Testis (tissue), 2 donors: ENCODE measurements at regions not wholly inside any gene's neighbourhood (a gene's known extent, or its start where the extent isn't known, plus 50 kb on each side); places are given as distances from the start of the nearest gene placed in this dataset.

Source experiments
- POLR2A ChIP-seq: fragments of 450-650 bp; IDR thresholded peaks from one replicate; pipeline ENCODE4 v1.6.1; 2017; ENCODE audit warnings: antibody characterized with exemption, mild to moderate bottlenecking, moderate library complexity
- TF ChIP-seq, protein P1 (sequence below), 3 experiments: fragments of 450-650 bp in 2 of 3; fragments of 200-600 bp in 1 of 3; sonication (generic) in 1 of 3; IDR thresholded peaks; one replicate each; pipeline ENCODE4 v1.5.1; 2016 to 2019; ENCODE audit warnings: antibody characterized with exemption in 3 of 3, mild to moderate bottlenecking in 2 of 3, moderate library complexity in 1 of 3

DNA sequence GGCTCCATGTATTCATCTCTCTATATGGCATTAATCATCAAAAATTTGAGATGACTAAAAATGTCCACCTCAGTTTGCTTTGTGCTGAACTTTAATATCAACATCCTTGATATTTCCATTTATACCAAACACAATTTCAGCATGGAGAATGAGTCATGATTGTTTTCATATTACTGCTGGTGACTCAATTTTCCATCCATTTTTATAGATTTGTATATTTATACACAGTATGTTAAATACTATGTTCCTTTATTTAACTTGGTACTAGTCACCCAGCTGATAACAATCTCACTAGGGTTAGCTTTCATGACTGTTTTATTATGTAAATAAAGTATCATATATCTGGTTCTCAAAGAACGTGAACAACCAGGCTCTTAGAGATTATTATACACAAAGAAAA lies 1255.1 kb downstream of the SLITRK1 start:
- no peak for TF ChIP-seq POLR2A
- TF ChIP-seq, protein P1, sequence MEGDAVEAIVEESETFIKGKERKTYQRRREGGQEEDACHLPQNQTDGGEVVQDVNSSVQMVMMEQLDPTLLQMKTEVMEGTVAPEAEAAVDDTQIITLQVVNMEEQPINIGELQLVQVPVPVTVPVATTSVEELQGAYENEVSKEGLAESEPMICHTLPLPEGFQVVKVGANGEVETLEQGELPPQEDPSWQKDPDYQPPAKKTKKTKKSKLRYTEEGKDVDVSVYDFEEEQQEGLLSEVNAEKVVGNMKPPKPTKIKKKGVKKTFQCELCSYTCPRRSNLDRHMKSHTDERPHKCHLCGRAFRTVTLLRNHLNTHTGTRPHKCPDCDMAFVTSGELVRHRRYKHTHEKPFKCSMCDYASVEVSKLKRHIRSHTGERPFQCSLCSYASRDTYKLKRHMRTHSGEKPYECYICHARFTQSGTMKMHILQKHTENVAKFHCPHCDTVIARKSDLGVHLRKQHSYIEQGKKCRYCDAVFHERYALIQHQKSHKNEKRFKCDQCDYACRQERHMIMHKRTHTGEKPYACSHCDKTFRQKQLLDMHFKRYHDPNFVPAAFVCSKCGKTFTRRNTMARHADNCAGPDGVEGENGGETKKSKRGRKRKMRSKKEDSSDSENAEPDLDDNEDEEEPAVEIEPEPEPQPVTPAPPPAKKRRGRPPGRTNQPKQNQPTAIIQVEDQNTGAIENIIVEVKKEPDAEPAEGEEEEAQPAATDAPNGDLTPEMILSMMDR (IDR thresholded peaks at IDR 0.05): no peak
